NK-92 (cell line): ENCODE measurements at regions not wholly inside any gene's neighbourhood (a gene's known extent, or its start where the extent isn't known, plus 50 kb on each side); places are given as distances from the start of the nearest gene placed in this dataset.

ENCODE experiments used
- DNase-seq: peaks from one replicate; lab custom pipeline; 2025; ENCODE audit not compliant: unreplicated experiment; lab: John Stamatoyannopoulos, UW

DNA sequence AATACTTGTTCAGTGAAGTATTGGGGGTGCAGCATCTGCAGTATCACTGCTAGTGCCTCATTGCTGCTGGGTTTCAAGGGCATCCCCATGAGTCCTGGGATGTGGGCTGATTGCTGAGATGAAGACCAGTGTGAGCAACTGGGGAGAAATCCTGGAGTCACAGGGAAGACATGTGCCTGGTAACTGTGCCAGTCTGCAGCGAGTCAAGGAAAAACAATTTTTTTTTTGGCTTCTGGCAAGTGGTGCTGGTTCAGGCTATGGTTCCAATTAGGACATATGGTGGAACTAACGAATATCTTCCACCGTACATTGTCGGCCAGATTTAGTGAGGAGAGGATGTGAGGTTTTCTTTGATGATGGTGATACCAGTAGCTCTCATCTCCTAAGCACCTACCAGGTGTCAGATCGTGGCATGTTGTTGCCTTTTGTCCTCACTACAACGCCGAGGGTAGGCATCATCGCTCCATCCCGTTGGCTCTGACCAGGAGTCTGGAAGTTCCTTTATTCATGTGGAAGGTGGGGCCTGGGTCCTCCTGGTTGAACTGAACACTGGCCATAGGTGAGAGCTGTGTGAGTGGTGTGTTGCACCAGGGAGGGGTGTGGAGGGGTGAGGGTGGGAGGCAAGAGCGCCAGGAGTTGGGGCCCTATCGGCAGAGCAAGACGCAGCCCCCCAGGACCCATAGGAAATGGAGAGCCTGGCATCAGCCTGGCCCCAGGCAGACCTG lies 118.0 kb upstream of the HS6ST1 start:
- DNase-seq = no peak

DNA sequence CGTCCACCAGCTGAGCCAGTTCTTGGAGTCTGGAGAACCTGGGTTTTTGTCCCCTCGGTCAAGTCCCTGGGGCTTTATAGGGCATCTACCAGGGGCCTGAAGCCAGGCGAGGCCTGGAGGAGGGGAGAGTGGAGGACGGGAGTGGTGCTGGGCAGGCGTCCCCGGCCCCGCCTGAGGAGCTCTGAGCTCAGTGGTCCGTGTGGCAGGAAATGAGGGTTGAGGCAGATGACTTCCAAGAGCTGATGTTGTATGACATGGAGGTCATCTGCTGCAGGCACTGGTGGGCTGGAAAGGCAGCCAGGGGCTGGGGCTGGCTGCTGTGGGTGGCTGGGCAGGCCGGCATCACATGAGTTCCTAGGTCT lies 118.5 kb upstream of the HS6ST1 start:
- DNase-seq = no peak

DNA sequence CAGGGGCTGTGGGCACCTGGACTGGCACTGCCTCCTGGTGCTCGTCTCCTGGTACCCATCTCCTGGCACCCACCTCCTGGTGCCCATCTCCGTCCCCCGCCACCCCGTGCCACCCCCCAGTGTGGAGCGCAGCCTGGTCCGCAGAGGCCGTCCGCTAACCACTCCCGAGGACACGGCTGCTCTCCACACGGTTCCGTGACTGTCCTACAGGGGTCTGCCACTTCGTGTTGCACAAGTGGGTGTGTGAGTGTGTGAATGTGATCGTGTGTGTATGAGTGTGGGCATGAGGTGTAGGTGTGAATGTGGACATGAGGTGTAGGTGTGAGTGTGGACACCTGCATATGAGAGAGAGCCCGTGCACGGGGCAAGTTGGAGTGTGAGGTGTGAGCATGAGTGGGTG lies 119.4 kb upstream of the HS6ST1 start:
- DNase-seq = no peak

DNA sequence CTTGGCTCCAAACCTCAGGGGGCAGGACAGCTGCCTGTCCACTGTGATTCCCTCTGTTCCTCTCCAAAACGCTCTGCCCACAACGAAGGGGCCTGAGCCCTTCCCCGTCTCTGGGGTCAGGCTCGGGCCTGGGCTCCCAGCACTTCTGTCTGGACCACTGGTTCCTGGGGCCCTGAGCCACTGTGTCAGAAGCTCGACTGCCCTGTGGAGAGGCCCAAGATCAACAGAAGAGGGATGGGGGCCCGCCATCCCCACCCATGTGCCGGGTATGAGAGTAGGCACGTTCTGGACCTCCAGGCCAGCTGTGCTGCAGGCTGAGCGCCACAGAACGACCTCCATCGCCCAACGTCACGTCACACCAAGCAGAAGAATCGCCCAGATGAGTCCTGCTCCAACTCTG lies 119.9 kb upstream of the HS6ST1 start:
- DNase-seq = no peak

DNA sequence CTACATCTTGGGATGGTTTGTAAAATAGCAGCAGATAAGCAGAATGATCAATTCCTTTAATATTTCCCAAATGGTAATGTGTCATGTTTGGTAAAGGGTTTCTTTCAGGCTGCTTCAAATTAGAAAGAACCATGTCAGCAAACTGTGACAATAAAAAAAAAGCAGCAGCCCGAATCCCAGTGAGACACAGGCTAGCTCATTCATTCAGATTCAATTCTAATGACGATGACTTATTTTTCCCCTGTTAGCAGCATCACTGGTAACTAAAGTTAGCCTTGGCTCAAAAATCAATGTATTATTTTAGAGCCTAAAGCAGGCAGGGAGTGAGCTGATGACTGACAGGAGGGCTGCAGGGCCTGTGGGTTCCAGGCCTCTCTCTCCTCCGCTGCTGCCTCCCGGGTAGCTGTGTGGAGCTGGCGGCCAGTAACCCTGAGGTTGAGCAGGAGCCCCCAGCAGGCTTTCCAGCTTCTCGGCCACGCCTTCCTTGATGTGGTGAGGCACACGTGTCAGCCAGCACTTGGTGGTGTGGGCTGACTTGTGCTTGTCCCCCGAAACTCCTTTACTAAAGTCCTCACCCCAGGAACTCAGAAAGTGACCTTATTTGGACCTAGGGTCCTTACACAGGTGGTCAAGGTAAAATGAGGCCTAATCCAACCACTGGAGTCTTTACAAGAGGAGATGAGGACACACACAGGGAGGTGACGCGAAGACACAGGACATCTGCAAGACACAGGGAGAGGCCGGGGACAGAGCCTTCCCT lies 120.5 kb upstream of the HS6ST1 start:
- no peak for DNase-seq

DNA sequence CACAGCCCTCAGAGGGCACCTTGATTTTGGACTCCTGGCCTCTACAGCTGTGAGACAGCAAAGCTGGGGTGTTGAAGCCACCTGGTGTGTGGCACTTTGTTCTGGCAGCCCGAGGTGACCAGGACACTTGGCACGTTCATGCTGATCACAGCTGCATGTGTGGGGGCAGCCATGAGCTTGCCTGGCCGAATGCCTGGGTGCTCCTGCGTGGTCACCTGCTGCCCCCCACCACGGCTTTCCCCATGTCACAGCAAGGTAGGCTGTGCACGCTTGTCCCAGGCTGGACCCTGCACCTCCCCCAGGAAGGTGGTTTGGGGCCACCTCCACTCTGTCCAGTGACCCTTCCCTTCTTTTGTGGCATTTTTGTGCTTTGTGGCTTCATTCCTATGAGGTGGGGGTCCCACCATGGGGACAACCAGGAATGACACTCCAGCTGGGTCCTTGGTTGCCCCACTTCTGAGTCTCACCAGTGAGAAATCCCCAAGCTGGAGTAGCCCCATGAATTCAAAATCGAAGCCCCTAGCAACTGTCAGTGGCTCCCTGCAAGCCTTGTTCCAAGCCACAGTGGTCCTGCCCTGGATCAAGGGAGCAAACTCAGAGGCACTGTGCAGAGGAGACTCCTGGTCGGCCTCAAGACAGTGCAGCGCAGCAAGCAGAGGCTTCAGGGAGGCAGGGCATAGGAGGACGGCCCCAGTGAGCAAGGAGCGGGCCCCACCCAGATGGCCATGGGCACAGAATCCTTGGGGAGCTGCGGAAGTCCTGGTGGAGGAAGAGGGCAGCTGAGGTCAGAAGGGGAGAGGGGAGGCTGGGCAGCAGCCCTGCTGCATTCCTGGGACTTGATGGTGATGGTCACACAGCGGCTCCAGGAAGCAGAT lies 121.4 kb upstream of the HS6ST1 start:
- no peak for DNase-seq

DNA sequence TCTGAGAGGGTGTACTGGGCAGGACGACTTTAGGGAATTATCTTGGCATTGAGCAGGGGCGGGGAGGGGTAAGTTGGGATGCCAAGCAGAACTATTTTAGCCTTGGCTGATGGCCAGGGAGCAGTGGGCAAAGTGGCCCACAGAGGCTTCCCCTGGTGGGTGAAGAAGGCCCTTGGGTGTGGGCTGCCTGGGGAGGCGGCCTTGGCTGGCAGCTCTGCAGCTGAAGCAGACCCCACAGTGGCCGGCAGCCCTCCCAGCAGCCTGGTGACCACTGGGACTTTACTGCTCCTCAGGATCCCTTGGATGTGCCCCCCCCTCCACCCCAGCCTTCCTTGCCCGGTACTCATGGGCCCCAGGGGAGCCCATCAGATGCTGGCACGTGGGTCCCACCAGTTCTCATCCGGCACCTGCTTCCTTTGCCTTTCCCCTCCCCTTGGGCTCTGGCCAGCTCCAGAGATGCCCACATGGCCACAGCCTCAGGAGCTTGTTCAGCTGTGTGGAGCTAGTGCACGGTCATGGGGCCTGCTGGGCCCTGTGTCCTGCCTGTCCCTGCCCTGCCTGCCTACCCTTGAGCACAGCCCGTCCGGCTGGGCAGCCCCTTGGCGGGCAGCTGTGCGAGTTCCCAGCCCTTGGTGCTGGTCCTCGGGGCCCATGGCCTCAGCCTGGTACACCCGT lies 122.1 kb upstream of the HS6ST1 start:
- DNase-seq = no peak

DNA sequence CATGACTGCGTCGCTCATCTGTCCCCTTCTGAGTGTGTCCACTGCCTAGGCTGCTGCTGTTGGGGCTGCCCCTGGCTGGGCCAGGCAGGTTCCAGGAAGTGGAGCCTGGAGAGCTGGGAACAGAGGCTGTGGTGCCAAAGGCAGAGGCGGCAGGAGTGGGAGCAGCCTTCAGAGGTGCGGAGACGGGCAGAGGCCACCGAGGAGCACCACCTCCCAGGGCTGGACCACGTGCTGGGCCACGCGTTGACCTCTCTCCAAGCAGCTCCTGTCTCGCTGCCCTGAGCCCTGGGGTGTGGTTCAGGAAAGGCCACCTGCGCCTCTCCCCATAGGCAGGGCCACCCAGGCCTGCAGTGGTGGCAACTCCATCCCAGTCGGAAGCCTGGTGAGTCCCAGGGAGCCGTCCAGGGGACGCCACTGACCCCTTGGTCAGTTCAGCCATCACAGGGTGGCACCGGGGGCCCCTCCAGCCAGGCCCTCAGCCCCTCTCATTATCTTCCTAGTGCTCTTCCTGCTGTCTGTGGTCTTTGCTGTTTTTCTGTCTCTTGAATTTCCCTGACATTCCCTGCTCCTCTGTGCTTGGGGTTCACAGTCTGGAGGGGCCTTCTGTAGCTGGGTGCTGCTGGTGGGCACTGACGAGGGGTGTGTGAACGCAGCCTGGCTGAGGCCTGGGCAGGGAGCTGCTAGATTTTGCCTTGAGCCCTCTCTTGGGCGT lies 122.8 kb upstream of the HS6ST1 start:
- no peak for DNase-seq

DNA sequence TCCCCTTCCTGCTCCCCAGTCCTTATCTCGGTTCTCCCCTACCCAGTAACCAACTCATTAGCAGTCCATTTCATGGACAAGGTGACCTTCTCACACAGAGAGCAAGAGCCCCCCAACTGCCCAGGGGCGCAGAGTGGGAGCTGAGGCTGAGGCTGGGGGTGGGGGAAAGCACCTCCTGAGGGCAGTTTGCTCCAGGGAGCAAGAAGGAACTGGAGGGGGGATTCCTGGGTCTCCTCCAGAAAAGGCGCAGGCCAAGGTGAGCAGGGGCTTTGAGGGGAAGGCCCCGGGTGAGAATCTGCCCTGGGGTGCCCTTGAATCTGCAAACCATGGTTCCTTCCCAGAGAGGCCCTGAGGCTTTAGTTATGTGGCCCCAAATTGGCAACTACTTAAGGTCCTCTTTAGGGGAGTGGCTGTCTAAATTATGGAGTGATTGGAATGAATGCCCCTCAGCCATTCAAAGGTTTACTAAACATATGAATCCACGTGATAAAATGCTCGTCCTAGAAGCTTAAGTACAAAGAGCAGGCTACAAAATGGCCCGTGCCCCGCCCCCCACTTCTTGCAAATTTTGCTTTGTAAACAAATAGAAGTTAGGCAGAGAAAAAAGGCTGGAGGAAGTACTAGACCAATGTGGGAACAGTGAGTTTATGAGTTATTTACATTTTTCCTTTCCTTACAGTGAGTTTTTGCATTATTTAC lies 123.5 kb upstream of the HS6ST1 start:
- DNase-seq = no peak

DNA sequence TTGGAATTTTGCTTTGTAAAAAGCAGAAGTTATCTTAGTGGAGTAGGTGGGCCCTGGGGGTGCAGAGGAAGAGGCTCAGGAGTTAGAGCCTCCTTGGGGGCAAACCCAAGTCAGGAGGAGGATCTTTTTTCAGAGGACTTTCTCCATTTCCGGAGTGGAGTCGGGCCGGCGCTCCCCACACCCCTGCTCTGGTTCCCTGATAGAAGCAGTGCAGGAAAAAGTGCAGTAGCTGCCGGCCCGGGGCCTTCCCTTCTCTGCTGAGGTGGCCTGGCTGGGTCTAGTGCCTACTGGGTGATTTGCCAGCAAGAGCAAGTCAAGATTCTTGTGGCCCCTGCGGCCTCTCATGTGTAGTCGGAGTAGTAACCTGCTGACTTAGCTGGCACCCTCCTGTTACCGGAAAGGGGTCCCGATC lies 124.2 kb upstream of the HS6ST1 start:
- no peak for DNase-seq

DNA sequence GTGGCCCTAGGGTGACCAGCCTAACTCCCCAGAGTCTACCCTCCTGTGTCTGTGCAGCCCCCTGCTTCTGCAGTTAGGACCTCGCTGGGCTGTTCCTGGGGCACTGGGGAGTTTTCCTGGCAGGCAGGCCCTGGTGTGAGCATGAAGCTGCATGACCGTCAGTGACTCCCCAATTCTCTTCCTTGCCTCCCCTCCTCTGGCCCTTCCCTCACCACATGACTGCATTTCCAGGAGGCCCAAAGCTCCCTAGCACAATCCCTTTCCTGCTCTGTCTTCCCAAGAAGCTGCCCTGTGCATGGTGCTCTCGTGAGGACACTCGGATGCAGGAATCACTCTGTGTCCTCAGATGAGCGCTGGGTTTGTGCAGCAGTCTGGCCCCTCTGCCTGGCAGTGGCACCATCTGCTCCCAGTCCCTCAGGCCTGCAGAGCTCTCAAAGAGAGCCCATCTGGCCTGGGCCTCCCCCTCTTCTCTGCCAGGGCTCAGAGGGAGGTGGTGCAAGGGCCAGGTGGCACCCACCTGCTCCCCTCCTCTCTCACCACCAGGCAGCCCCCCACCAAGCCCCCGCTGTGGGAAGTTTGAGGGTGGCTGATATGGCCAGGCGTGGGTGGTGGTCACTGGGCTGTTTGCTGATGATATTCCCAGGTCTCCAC lies 125.6 kb upstream of the HS6ST1 start:
- no peak for DNase-seq

DNA sequence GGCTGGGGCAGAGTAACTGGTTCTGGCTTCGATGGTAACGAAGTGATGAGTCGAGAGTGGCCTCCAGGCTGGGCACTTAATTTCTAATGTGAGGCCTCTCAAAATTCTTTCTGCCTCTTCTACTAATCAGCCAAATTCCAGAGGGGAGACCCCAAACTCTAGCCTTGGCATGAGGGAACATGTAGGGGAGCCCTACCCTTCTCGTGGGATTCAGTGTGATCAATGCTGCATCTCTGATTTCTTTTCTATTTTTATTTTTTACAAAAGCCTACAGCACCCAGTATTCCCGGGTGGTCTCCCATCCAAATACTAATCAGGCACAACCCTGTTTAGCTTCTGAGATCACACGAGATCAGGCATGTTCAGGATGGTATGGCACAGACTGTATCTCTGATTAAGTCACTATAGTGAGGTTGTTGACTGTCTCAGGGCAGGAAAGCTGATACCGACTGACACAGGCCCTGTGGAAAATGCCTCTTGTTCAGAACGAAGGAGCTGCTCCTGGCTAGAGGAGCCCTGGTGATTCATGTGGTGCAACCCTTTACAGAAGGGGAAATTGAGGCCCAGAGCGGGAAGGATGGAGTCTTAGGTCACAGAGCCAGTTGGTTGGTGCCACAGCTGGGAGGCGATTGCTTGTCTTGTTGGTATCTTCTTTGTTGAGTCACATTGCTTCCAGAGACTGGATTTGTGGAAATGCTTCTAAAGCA lies 126.3 kb upstream of the HS6ST1 start:
- DNase-seq = no peak

DNA sequence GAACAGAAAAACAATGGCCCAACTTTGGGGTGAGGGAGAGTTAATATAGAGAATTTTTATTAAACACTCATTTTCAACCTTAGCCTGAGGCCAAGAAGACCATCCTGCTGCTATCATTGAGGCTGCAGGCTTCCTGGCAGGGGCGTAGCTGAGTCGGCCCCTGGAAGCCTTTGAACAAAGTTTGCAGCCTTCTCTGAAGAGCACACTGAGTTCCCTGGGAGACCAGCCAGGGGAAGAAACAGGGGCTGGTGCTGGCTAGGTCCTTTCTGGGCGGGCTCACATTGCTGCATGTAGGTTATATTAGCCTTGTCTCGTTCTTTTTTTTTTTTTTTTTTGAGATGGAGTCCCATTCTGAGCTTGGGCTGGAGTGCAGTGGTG lies 126.8 kb upstream of the HS6ST1 start:
- no peak for DNase-seq

DNA sequence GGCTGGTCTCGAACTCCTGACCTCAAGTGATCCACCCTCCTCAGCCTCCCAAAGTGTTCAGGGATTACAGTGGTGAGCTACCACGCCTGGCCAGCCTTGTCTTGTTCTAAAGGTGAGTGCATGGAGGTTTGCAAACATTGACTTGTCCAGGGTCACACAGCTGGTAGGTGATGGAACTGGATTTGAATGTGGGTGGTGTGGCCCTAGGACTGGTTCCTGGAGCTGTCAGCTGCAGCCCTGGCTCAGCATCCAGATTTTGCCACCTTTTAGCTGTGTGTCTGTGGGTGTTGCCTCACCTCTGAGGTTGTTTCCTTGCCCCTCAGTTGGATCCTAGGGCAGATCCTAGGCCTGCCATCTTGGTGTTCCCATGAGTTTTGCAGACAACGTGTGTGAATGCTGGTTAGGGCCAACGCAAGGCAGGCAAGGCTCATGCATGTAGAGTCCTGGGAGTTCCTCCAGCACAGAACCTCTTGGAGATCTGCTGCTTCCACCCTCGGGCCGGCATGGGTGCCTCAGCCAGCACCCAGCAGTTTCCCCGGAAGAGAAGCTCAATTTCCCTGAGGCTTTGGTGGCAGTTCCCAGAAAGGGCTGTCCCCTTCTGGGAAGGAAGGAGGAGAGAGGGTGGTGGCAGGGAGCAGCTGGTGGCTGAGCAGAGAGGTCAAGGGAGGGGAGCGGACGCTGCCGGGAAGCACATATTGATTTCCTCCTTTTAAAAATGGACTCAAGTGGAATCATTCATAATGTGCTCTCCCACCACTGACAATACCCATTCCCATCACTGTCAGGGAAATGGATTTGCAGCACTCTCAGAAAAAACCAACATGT lies 127.6 kb upstream of the HS6ST1 start:
- DNase-seq = no peak

DNA sequence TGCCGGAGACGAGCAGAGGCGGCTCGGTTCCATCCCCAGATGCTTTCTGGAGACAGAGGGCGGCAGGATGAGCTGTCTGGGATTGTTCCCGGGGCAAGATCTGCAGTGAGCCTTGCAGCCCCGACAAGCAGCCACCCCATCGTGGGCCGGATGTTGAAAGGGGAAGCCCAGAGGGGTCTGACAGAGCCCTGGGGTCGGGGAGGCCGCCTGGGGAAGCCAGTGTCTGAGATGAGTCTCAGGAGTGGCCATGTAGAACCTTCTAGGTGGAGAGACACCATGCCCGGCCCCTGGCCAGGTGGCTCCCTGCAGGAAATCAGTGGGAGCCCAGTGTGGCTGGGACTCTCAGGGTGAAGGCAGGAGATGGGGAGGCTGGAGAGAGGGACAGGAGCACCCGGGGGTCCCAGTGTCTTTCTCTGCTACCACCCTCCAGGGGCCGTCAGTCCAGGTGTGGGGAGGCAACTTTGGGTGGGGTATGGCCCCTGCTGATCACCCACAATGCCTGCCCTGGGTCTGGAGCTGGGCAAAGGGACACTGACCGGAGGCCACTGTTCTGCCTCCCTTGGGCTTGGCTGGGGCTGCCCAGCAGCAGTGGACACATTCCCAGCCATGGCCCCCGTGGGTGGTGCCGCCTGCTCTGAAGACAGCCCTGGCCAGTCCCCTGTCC lies 128.3 kb upstream of the HS6ST1 start:
- no peak for DNase-seq

DNA sequence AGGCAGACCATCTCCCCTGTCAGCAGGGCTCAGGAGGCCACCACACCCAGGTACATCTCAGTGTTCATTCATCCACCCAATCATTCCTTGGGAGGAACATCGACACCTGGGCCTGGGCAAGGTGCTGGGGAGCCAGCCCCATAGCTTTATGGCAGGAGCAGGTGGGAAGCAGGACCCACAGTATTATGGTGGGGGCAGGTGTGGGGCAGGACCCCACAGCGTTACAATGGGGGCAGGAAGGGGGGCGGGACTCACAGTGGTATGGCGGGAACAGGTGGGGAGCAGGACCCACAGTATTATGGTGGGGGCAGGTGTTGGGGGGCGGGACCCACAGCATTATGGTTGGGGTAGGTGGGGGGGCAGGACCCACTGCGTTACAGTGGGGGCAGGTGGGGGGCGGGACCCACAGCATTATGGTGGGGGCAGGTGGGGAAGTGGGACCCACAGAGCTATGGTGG lies 128.9 kb upstream of the HS6ST1 start:
- DNase-seq = no peak
